GM19468 (cell line): ENCODE measurements at regions not wholly inside any gene's neighbourhood (a gene's known extent, or its start where the extent isn't known, plus 50 kb on each side); places are given as distances from the start of the nearest gene placed in this dataset.

Experiments
- ATAC-seq: cut with Tn5 transposase; IDR thresholded peaks from one replicate; pipeline ENCODE4 v1.9.1; 2021; ENCODE audit warnings: mild to moderate bottlenecking, moderate library complexity, moderate number of reproducible peaks; ENCODE audit not compliant: unreplicated experiment; ENCODE audit errors: extremely low read depth

DNA sequence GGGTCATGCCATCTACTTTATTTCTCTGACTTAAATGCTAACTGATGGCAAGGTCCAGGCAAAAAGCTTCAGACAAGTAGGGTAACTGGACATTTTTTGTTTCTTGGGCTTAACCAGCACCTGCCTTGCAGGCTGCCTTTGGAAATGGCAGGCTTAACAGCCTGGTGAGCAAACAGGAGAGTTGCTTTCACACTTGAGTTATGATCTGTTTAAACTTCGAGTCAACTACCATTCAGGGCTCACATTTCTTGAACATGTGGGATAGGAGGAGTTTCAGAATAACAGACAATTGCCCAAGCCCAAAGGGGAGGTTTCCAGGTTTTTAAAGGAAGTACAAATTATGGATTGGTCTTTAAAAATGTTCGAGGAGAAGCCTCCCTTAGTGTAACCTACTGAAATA is 724.6 kb upstream of the SORCS1 start:
- no peak for ATAC-seq

DNA sequence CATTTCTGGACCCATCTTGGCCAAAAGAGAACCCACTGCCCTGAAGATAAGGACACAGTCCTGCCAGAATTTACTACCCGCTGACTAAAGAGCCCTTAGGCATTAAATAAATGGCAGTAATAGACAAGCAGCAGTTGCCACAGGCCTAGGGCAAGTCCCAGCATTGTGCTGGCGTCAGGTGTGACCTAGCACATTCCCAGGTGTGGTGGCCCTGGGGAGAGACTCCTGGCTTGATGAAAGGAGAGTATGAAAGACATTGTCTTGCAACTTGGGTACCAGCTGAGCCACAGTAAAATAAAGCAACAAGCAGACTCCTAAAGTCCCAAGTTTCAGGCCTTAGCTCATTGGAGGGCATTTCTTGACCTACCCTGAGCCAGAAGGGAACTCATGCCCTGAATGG is 715.7 kb upstream of the SORCS1 start:
- no peak for ATAC-seq

DNA sequence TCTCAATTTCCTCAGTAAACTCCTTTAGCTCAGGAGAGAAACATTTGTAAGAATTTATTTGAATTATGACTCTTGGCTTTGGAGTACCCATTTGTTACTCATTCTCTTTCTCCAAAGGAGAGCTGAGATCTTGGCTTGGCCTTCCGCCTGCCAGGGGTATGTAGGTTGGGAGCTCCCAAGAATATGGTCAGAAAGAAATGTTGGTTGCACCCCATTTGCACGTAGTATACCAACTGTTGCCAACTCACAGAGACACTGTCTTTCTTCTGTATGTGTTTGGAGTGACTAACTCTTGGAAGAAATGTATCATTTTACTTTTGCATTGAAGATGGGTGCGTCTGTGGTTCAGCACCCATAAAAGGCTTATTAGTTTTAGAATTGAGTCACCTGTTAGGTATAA is 708.5 kb upstream of the SORCS1 start:
- ATAC-seq, result no peak

DNA sequence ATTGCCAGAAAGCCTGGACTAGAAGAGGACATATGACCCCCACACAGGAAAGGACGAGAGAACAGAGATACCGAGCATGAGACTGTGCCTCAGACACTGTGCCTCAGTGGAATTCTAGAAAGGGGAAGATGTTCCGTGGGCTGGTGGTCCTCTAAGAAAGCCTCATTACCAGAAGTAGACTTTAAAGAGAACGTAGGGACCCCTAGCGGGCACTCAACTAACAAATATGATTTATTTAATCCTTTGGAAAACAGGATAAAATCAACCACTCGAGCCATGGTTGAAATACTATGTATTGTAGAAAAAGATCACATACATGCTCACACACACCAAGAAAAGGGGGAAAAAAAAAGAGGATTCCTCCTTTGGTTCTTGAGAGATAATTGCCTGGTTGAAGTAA is 701.2 kb upstream of the SORCS1 start:
- no peak for ATAC-seq

DNA sequence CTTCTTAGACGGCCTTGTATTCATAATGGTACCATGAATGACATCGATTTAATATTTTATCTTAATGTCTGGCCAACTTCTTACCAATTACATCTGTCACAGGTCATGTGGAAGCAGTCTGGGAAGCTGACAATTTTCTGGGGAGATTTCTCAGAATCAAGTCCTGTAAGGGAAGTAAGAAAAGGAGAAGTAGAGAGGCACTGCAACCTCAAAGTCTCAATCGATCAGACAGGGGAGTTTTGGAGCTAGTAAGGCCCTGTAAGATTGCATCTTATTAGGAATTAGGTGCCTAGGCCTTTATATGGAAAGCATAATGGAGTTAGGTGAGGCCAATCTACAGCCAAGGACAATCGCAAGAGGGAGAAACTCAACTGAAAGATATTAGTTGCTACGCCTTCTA is 694.6 kb upstream of the SORCS1 start:
- ATAC-seq, result no peak

DNA sequence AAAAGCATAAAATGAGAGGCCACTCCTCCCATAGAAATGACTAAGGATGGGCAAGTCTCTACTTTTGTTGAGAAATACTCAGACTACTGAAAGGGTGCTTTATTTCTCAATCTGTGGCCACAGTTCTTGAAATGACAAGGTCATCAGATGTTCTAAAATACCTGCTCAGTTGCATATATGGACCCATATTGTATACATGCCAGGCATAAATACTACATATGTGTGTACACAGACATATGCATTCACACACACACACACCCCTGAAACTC is 691.5 kb upstream of the SORCS1 start:
- no peak for ATAC-seq

DNA sequence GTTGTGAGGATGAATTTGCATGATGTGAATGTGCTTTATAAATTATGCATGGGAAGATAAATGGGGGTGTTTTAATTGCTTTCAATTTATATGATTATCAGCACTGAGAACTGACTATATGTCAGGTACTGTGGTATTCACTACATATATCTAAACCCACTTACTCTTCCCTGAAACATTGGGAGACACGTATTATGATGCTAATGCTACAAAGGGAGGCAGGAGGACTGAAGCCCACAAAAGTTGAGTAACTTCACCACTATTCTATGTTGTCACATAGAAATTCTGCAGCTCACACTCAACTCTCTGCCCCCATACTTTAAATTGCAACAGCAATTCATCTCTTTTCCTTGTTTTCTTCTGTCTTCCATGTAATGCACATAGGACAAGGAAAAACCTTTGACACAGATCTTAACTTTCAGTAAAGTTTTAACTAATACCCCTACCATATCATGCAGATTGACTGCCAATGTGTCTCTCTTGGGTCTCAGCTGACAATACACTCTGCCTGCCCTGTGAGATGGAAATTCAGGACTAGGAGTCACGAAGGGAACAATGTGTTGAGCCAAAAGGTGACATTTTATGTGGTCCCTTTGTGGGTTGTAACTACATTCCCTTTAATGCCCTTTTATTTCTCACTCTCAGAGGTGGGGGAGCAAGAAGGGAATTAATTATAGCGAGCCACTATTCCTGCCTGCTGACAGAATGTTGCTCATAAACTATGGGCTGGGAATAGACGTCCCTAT is 691.0 kb upstream of the SORCS1 start:
- no peak for ATAC-seq

DNA sequence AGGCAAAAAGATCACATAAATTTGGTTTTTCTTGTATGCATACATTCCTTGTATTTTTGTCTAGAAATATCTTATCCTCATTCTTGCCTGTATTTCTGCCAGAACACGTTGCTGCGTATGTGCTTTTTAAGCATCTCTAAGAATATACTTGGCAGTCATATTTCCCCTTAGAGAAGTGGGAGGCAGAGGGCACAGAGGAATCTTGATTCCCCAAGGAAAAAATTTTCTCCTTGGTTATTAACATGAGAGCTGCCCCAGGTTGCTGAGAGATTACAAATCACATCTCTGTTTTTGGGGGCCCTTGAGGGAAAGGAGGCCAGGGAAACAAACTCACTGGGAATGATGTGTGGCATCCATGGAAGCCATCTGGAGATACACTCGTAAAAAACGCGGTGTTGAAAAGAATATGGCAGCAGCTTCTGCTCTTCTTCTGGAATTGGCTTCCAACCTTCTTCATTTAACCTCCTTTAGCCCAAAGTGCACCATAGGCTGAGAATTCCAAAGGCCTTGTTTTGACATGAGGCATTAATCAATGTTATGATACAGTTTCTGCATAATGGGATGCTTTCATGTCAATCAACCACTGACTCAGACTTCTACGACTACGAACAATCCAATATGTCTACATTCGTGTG is 684.3 kb upstream of the SORCS1 start:
- ATAC-seq, result no peak

DNA sequence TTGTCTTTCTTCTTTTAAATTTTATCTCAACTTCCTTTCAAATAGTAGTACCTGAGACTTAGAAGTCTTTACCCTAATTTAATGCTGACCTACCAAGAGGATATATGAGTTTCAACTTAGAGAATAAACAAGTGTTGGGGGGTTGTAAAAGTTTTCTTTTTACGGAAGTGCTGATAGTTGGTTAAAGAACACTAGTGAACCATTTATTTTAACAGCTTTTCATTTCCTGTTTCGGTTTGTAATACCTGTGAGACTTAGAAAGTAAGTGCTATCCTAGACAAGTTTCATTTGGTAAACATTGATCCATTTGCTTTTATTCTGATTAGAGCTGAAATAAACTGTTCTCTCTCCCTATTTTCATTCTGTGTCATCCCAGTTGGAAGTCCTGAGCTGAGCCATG is 683.1 kb upstream of the SORCS1 start:
- ATAC-seq, result peak; percentile 49

DNA sequence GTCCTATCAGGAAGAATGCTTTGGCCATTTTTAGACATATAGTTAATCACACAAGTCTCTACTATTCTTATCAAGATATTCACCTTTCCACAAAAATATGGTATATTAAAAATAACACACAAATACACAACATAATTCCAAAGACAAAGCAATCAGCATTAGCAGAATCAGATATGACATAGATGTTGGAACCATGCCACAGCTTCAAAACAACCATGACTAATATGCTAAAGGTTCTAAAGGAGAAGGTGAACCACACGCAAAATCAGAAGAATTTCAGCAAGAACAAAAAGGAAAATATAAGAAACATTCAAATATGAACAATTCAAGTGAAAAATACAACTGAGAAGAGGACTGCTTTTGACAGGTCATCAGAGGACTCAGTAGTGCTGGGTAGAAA is 670.2 kb upstream of the SORCS1 start:
- no peak for ATAC-seq

DNA sequence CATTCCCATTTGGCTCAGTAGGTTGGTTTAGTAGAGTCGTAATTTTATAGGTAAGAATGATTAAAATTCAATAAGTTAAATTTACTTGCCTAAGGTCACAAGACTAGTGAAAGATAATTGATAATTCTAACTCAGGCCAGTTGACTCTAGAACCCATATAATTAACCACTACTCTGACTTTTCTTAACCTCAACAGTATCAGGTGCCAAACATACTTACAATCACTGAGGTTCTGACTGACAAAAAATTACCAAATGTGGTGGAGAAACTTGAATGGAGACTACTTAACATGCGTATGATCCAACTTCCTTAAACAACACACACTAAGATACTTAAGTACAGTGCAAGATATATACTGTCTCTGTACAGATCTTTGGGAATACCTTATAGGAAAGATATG is 667.3 kb upstream of the SORCS1 start:
- no peak for ATAC-seq

DNA sequence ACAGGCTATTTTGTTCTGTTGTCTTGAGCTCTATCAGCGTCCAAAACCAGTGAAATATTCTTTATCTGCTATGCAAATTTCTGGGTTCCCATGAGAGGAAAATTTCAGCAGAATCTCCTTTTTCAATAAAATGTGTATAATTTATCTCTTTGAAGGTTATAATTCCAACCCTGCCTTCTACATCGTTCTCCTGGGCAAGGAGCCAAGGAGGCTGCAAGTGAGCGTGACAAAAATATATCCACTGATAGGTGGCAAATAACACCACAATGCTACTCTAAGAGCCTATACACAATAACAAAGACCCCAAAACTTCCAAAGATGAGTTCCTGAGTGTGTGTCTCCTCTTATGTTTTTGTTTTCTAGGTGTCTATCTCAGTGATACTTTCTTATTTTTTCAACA is 664.7 kb upstream of the SORCS1 start:
- no peak for ATAC-seq

DNA sequence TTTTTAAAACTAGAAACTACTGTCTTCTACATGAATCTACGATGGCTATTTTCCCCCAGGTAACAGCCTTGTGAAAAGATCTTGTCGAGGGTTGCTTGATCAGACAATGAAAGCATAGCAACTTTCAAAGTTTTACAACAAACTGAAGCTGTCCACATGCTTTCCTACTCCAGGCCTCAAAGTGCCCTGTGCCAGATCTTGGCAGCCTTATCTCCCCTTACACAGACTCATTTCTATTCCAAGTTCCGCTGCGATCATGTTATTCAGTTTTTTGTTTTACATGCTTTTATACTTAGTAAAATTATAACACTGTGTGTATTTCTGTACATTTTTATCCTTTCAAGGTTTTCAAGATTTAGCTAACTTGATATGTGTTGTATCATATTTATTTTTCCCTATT is 661.7 kb upstream of the SORCS1 start:
- ATAC-seq, result no peak

DNA sequence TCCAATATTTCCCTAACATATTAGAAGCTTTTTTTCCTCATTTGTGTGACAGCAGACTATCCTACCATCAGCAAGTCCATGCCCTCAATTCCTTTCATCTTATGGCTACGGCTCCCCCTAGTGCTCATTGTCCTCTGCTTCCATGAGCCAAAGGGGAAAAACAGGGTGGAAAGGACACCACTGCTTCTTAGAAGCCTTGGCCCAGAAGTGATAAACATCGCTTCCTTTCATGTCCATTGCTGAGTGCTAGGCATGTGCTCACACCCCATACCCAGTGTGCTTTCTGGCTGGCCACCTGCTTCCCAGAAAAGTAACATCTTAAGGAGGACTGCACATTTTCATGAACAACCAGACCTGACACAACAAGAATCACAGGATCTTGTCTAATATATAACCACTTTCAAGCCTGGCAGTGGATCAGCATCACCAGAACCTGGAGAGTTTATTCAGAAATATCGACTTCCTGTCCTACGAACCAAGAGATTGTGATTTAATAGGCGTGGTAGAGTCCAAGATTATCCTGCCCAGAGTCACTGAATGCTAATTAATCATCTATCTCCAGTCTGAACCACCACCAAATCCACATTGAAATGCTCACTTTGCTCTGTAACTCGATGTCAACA is 650.5 kb upstream of the SORCS1 start:
- ATAC-seq, result no peak

DNA sequence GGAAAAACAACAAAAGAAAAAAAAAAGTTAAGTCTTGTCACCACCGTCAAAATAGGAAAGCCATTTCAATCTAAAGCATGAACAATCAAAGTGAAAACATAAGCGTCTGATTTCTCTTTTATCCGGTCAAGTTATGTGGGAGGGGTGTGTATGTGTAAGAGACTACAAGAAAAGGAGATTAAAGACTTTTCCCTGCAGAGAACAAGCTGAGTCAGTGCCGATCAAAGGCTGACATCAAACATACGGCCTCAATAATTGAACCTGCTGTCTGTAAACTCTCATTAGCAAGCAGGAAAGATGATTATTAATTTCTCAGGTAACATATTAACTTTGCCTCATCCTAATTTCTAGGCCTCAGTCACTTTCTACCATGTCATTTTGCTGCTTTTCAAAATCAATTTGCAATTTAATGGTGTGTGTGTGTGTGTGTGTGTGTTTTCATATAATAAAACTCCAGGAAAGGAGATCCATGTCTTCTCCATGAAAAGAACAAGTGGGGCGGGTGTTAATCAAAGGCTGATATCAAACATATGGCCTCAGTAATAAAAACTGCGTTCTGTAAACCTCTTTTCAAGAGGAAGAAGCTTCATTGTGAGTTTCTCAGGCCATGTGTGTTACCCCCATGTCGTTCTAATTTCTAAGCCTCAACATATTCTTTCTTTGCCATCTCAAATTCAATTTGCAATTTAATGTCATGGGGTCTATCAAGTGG is 649.1 kb upstream of the SORCS1 start:
- no peak for ATAC-seq

DNA sequence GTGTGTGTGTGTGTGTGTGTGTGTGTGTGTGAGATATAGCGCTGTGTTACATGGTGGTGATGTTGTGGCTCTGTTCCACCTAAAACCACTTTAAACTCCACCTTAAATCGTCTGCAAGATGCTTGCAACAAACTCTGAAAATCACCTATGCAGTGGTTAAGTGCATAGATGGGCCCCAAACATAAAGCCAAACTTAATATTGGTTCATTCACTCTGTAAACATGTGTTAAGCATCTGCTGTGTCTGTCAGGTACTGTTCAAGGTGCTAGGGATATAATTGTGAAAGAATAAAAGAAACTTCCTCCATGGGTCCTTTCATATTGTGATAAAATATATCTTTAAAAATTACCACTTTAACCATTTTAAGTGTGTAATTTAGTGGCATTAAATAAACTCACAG is 645.4 kb upstream of the SORCS1 start:
- no peak for ATAC-seq

DNA sequence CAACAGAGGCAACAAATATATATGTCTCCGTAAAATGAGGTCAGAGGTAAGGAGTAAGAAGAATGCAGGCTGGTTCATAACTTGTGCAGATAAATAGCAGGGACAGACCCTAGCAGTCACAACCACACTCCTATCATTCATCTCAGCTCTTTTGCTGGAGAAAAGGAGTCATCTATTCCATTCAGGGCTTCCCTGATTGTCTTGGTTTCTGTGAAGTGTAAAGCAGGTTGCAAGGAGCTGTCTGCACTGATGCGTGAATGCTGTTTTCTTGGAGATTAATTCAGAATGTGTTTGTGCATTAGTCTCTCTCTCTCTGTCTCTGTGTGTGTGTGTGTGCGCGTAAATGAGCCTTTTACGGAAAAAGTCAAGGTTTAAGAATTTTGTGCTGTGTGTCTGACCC is 643.3 kb upstream of the SORCS1 start:
- ATAC-seq, result no peak

DNA sequence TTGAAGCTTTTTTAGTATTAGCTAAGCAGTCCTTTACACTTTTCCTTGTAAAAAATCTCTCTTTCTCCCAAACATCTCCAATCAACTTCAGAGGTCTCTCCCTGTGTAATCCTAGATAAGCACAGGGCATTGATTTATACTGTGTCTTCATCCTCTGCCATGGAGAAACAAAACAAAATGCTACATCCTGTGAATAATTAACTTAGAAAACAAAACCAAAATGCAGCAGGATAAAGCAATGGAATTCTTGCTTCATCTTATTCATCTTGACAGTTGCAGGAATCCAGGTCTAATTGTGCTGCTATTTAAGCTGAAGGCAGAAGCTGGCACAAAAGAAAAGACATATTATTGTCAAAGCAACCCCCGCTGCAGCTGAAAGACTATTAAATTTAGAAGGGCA is 641.5 kb upstream of the SORCS1 start:
- ATAC-seq, result no peak

DNA sequence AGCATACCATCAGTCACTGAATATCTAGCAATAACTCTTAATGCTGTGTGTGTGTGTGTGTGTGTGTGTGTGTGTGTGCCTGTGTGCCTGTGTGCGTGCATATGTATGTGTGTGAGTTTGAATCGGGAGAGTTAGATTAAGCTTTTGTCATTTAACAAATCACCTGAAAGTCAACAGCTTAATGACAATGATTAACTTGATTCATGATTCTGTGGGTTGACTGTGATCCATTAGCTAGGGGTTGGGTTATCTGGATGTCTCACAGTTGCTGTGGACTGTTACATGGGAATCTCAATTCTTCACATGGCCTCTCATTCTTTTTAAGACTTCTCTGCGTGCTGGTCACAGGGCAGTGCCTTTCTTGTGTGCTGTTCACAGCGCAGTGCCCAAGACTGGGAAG is 639.0 kb upstream of the SORCS1 start:
- no peak for ATAC-seq

DNA sequence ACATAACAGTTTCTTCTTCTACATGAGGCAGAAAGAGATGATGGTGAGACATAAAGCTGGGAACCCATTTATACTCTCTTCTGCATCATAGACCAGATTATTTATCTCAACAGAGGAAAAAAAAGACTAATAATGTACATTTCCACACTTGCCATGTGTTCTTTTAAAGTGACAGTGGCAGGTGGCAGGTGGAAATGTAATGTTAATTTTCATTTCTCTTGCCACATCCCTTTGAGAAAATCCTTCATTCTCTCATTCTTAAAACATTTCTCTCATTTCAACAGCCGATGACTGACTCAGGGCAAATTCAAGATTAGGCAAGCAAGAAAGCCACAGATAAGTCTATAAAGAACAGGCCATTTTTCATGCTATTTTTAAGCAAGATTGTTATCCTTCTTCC is 635.6 kb upstream of the SORCS1 start:
- no peak for ATAC-seq

DNA sequence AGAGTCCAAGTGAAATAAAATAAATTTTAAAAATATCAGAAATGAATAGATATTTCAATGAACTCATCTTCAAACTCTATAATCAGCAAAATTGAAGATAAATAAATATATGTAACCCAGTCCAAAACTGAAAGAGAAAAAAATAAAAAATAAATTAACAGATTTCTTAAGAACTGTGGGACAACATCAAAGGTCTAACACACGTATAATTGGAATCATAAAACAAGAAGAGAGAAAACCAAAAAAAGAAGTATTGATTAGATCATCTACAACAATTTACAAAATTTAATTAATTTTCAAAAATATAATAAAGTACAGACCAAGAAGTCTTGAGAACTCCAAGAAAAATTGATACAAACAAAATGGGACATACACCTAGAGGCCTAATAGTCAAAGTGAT is 625.8 kb upstream of the SORCS1 start:
- ATAC-seq, result no peak
